ENCODE measurements at regions not wholly inside any gene's neighbourhood (a gene's known extent, or its start where the extent isn't known, plus 50 kb on each side); places are given as distances from the start of the nearest gene placed in this dataset.

DNA sequence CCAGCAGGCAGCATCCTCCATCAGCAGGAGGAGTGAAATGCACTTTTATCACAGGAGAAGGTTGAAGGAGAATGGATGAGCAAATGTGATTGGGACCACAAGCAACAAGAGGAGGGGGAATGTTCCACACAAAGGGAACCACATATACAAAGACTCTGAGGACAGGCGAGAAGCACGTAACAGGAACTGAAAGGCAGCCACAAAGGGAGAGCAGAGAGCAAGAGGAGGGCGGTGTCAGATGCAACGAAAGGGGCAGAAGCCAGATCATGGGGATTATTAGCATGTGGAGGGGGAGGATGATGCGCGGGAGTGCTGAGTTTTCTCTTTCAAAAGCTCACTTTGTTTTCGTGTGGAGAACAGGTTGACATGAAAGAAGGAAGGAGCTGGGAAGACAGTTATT lies 241.1 kb downstream of the SPTSSA start:
- Histone ChIP-seq H3K36me3 (ENCODE audit: low read depth) (no peaks in the 10 kb centered on the region), H3K4me3 (no peak overlapping the region), H3K4me1 (ENCODE audit: low read depth) (peaks cover 9% of the 10 kb centered on the region), H3K9me3 (no peaks in the 10 kb centered on the region)
- DNase-seq (no peak), ATAC-seq (no peak)
- intact Hi-C loops (cut with DNase I, micrococcal nuclease) = loop anchor here in 1 of 2 donors (10.0 kb wide), 1 partner anchor 376 kb away; no protein-coding TSS in a partner anchor
- no peak for TF ChIP-seq CTCF (IDR thresholded peaks at IDR 0.05)

GRCh38 chr14:34220378-34220706 lies 241.7 kb downstream of the SPTSSA start:
- ATAC-seq (peak; percentile 34), DNase-seq (no peak)
- Histone ChIP-seq H3K36me3 (ENCODE audit: low read depth) (no peaks in the 10 kb centered on the region), H3K4me1 (ENCODE audit: low read depth) (peaks cover 9% of the 10 kb centered on the region), H3K9me3 (no peaks in the 10 kb centered on the region), H3K4me3 (no peak overlapping the region)
- intact Hi-C loops (cut with DNase I, micrococcal nuclease) = loop anchor here in 1 of 2 donors (10.0 kb wide), 1 partner anchor 376 kb away; no protein-coding TSS in a partner anchor
- no peak for TF ChIP-seq CTCF (IDR thresholded peaks at IDR 0.05)

DNA sequence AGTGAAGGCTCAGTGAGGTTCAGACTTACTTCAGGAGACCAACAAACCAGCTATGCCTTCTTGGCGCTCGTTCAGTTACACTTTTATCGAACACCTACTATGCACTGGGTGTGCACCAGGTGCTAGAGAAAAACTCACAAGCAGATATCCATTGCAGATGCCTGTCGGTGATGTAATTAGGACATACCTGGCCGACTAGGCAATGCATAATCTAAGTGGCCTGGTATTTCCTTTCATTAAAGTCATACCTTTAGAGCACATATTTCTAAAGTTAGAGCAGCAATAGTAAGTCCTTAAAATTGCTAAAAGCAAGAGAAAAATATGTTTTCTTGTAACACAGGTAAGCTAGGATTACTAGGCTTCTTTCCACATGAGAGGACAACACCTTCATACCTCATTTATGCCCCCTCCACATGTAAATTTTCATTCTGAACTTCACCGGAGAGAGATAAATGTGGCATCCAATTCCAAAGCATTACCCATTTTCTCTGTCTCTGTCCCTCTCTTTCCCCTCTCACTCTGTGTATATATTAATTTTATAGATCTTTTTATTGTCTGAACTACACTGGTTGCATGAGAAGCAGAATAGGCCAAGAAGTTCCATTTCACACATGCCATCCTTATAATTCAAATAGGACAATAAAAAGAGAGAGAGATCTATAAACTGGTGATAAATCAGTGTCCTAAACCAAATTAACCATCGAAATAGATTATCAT lies 242.2 kb downstream of the SPTSSA start:
- Histone ChIP-seq H3K9me3 (no peaks in the 10 kb centered on the region), H3K36me3 (ENCODE audit: low read depth) (no peaks in the 10 kb centered on the region), H3K4me3 (no peak overlapping the region), H3K4me1 (ENCODE audit: low read depth) (peaks cover 9% of the 10 kb centered on the region)
- ATAC-seq = no peak
- intact Hi-C loops (cut with DNase I, micrococcal nuclease) = loop anchor here in 1 of 2 donors (10.0 kb wide), 1 partner anchor 375 kb away; no protein-coding TSS in a partner anchor
- no peak for TF ChIP-seq CTCF (IDR thresholded peaks at IDR 0.05)
- DNase-seq = no peak

GRCh38 chr14:34218881-34219280 lies 243.2 kb downstream of the SPTSSA start:
- ATAC-seq = no peak
- no peak overlapping the region for H3K4me3 ChIP-seq
- DNase-seq = no peak
- peaks cover 9% of the 10 kb centered on the region for H3K4me1 ChIP-seq (ENCODE audit: low read depth)
- H3K36me3 ChIP-seq (ENCODE audit: low read depth) = no peaks in the 10 kb centered on the region
- H3K9me3 ChIP-seq = no peaks in the 10 kb centered on the region
- no peak for TF ChIP-seq CTCF (IDR thresholded peaks at IDR 0.05)
- intact Hi-C loops (cut with DNase I, micrococcal nuclease) = no loop called here

DNA sequence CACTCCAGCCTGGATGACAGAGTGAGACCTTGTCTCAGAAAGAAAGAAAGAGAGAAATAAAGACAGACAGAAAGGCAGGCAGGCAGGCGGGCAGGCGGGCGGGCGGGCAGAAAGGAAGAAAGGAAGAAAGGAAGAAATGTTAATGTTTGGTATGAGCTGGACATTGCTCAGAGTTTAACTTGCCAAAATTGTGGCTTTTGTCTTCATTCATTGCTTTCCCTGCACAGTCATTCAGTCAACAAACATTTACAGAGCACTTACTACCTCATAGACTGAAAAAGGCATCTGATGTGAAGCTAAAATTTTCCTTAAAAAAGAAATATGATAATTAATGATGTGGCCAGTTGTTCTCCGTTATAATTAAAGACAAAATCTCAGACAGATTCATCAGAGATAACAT lies 247.1 kb downstream of the SPTSSA start:
- intact Hi-C loops (cut with DNase I, micrococcal nuclease) = no loop called here
- no peak for TF ChIP-seq CTCF (IDR thresholded peaks at IDR 0.05)
- H3K36me3 ChIP-seq (ENCODE audit: low read depth) = no peaks in the 10 kb centered on the region

More for the DNA sequence above, 247.1 kb downstream of the SPTSSA start:
- Histone ChIP-seq H3K4me1 (ENCODE audit: low read depth) (no peaks in the 10 kb centered on the region), H3K4me3 (no peak overlapping the region), H3K9me3 (no peaks in the 10 kb centered on the region)
- ATAC-seq (no peak), DNase-seq (no peak)
